Astrocyte of the spinal cord (primary cell): ENCODE measurements at regions not wholly inside any gene's neighbourhood (a gene's known extent, or its start where the extent isn't known, plus 50 kb on each side); places are given as distances from the start of the nearest gene placed in this dataset.

ENCODE experiments used
- DNase-seq: peaks from one replicate; pipeline ENCODE4 v3.0.0; 2011; ENCODE audit warnings: low read depth, low spot score
- H3K4me3 ChIP-seq: 2 replicates; pipeline ENCODE4 v1.5.1; 2011; ENCODE audit warnings: low read depth, mild to moderate bottlenecking, low read length, moderate library complexity
- in situ Hi-C: cut with HindIII; loops from 2 replicates; pipeline ENCODE4 v1.10.0; 2017; ENCODE audit warnings: low sequenced_read_pairs
- TF ChIP-seq, protein P1 (sequence below): IDR thresholded peaks from 2 replicates; pipeline ENCODE4 v1.5.1; 2012; ENCODE audit warnings: low read depth, mild to moderate bottlenecking, low read length, inconsistent platforms

DNA sequence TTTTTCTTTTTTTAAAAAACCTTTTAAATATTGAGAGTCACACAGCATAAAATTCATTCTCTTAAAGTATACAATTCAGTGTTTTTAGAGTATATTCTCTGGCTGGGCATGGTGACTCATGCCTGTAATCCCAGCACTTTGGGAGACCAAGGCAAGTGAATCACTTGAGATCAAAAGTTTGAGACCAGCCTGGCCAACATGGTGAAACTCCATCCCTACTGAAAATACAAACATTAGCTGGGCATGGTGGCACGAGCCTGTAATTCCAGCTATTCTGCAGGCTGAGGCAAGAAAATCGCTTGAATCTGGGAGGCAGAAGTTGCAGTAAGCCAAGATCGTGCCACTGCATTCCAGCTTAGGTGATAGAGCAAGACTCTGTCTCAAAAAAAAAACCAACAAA, 68.4 kb upstream of the BCAT1 start:
- TF ChIP-seq, protein P1, sequence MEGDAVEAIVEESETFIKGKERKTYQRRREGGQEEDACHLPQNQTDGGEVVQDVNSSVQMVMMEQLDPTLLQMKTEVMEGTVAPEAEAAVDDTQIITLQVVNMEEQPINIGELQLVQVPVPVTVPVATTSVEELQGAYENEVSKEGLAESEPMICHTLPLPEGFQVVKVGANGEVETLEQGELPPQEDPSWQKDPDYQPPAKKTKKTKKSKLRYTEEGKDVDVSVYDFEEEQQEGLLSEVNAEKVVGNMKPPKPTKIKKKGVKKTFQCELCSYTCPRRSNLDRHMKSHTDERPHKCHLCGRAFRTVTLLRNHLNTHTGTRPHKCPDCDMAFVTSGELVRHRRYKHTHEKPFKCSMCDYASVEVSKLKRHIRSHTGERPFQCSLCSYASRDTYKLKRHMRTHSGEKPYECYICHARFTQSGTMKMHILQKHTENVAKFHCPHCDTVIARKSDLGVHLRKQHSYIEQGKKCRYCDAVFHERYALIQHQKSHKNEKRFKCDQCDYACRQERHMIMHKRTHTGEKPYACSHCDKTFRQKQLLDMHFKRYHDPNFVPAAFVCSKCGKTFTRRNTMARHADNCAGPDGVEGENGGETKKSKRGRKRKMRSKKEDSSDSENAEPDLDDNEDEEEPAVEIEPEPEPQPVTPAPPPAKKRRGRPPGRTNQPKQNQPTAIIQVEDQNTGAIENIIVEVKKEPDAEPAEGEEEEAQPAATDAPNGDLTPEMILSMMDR, result no peak
- in situ Hi-C loops, result no loop called here
- peak; percentile 16 for DNase-seq
- H3K4me3 ChIP-seq, result no peak overlapping the region

DNA sequence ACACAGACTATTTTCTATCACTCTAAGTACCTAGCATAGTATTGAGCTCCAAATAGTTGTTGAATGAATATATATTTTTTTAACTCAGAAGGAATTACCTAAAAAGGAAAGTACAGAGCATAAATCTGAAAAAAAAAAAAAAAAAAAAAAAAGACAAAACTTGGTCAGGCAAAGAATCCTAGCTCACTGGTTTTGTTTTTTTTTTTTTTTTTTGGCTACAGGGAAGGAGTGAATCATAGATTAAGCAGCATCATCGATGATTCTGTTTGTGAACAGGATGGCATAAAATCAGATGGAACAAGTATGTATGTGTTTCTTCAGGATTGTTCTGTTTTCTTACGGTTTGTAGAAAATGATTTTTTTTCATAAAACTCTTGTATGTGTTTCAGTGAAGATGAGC, 66.1 kb upstream of the BCAT1 start:
- in situ Hi-C loops, result no loop called here
- H3K4me3 ChIP-seq, result no peak overlapping the region
- TF ChIP-seq, protein P1, result no peak
- peak; percentile 37 for DNase-seq

DNA sequence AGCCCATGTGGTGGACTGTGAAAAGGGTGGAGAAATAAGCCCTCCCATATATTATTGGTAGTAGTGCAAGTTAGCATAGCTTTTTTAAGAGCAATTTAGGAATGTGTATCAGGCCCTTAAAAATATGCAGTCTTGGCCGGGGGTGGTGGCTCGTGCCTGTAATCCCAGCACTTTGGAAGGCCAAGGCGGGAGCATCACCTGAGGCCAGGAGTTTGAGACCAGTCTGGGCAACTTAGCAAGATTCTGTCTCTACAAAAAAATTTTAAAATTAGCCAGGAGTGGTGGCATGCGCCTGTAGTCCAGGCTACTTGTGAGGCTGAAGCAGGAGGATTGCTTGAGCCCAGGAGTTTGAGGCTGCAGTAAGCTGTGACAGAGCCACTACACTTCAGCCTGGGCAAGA, 64.2 kb upstream of the BCAT1 start:
- in situ Hi-C loops, result no loop called here
- no peak overlapping the region for H3K4me3 ChIP-seq
- TF ChIP-seq, protein P1, result no peak
- no peak for DNase-seq

DNA sequence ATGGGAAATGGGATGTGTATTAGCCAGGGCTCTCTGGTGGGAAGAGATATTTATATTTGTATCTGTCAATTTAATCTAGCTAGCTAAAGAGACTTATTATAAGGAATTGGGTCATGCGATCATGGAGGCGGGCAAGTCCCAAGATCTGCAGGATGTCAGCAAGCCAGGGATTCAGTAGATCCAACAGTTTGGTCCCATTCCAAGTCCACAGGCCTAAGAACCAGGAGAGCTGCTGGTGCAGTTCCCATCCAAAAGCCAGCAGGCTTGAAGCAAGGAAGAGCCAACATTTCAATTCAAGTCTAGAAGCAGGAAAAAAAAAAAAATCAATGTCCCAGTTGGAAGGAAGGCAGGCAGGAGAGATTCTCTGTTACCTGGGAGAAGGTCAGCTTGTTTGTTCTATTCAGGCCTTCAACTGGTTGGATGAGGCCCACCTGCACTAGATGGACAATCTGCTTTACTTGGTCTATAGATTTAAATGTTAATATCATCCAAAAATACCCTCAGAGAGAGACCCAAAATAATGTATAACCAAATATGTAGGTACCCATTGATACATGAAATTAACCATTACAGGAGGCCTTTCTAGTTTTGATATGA, 60.7 kb upstream of the BCAT1 start:
- H3K4me3 ChIP-seq, result no peak overlapping the region
- DNase-seq, result no peak
- in situ Hi-C loops, result no loop called here
- TF ChIP-seq, protein P1, result no peak

DNA sequence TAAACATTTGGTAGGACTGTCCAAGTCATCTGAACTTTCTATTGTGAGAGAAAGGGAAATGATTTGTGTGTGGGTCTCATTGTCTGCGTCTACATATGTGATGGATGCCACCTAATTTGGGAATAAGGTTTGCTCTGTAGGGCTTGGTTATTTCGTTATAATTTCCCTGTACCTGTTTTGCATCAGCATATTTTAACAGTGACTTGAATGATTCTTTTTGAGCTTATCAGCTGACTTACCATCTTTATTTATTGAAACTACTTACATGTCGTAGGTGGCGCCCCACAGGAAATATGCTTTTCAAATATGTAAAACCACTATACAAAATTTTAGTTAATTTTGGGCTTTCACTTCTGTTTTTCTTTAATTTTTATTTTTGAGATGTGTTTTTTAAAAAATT, 56.5 kb upstream of the BCAT1 start:
- no peak for DNase-seq
- in situ Hi-C loops, result no loop called here
- H3K4me3 ChIP-seq, result no peak overlapping the region
- TF ChIP-seq, protein P1, result no peak

DNA sequence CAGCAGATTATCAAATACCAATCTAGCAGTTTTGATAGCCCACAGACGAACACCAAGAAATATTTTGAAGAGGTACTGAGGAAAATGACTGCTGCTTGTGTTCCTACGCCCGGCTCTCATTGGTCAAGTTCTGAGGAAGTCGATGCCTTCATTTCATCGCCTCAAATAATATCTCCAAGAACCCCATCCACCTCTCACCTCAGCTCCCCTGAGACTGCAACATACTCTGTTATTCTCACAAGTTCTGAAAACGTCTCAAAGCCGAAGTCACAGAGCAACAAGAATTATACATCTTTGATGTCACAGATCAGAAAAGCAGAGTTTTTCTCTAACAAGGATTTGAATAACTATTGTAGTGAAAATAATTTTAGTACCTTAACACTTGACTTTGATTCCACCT, 55.5 kb upstream of the BCAT1 start:
- H3K4me3 ChIP-seq, result no peak overlapping the region
- no peak for DNase-seq
- TF ChIP-seq, protein P1, result no peak
- in situ Hi-C loops, result no loop called here

DNA sequence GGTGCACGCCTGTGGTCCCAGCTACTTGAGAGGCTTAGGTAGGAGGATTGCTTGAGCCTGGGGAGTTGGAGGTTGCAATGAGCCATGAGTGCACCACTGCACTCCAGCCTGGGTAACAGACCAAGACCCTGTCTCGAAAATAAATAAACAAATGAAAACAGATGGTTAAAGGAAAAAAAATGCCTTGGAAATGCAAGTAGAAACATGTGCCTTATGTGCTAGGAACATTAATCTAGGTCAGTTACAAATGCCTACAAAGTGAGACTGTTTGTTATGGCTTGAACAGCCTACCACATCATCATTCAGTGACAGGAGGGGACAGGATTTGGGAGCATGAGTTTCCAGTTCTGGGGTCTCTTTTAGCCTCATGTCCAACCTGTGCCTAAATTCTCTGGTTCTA, 52.4 kb upstream of the BCAT1 start:
- H3K4me3 ChIP-seq, result no peak overlapping the region
- TF ChIP-seq, protein P1, result no peak
- no peak for DNase-seq
- in situ Hi-C loops, result no loop called here
